HG03575 (cell line): ENCODE measurements at regions not wholly inside any gene's neighbourhood (a gene's known extent, or its start where the extent isn't known, plus 50 kb on each side); places are given as distances from the start of the nearest gene placed in this dataset.
"Not testable (repeated sequence)": the region's sequence is repeated elsewhere in the genome, so short reads cannot be mapped to it uniquely, and the experiment has no call there.

ENCODE experiments used
- ATAC-seq: cut with Tn5 transposase; IDR thresholded peaks from one replicate; pipeline ENCODE4 v1.9.1; 2021; ENCODE audit not compliant: unreplicated experiment, insufficient number of reproducible peaks, low FRiP score; ENCODE audit errors: extremely low read depth

DNA sequence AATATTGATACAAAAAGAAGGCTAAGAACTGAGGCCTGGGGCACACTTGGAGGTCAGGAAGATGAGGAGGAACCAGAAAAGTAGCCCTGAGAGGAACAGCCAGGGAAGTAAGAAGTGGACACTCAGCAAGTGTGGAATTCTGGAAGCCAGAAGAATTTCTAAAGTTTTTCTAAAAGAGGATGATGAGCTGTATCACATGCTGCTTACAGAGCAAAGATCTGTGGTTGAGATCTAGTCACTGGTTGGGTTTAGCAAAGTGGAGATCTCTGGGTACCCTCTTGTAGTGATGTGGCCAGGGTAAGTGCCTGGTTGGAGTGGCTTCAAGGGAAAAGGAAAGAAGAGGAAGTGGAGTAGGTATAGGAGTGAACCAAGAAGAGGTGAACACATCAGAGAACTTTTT lies 95.4 kb upstream of the DAZL start:
- ATAC-seq, result no peak

GRCh38 chr3:16704941-16705340 lies 99.7 kb upstream of the DAZL start:
- ATAC-seq, result no peak

- no peak for ATAC-seq
These were observed 102.0 kb upstream of the DAZL start for GRCh38 chr3:16707260-16707659.

DNA sequence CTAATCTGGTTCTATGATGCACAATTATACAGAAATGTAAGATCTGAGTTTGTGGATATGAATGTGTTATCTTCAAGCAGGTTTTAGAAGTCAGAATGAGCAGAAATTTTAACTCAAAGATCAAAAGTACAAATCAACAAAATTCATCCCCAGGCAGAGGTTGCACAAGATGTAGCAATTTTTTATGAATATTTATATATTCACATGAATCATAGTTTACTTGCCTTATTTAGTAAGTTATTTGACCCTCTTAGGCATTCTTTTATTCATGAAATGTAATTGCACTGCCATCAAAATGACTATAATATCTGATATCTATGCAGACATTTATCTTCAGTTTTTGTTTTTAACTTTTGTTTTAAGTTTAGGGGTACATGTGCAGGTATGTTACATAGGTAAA lies 103.1 kb upstream of the DAZL start:
- no peak for ATAC-seq

DNA sequence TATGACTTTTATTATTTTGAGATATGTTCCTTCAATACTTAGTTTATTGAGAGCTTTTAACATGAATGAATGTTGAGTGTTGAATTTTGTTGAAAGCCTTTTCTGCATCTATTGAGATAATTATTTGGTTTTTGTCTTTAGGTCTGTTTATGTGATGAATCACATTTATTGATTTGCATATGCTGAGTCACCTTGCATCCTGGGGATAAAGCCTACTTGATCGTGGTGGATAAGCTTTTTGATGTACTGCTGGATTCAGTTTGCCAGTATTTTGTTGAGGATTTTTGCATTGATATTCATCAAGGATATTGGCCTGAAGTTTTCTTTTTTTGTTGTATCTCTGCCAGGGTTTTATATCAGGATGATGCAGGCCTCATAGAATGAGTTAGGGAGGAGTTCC lies 106.5 kb upstream of the DAZL start:
- ATAC-seq, result not testable (repeated sequence)

DNA sequence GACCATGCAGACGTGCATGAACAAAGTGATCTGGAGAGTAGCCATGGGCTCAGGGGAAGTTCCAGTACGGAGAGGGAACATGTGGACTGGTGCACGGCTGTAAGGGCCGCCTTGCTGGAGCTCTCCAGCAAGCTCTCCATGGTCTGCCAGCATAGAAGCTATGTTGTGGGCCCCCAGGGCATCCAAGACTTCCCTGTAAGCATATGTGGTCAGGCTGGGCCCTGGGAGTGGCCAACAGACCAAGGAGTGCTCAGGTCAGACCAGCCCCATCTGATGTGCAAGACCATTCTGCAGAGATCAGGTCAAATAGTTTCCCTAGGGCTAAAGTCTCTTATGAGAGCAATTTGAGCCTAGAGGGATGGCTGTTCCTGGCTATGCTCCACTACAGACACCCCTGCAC lies 110.1 kb upstream of the DAZL start:
- no peak for ATAC-seq

DNA sequence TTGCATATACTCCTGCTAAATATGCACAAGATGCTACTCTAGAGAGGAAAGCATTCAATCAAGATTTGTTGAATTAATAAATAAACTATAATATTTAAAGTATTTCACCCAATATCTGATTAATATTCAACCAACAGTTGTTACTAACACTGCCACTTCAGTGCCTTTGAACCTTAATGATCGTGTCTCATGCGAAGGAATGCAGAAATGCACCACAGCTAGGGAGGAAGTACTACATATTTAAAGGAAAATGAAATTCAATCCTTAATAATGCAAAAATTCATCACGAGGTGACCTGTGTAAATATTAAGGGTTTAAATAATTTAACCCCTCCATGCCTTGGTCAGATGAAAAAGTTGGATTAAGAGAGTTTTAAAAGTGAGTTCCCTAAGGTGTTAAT lies 114.2 kb upstream of the DAZL start:
- ATAC-seq, result no peak

- ATAC-seq, result no peak
These were observed 115.2 kb upstream of the DAZL start for GRCh38 chr3:16720367-16720940.

DNA sequence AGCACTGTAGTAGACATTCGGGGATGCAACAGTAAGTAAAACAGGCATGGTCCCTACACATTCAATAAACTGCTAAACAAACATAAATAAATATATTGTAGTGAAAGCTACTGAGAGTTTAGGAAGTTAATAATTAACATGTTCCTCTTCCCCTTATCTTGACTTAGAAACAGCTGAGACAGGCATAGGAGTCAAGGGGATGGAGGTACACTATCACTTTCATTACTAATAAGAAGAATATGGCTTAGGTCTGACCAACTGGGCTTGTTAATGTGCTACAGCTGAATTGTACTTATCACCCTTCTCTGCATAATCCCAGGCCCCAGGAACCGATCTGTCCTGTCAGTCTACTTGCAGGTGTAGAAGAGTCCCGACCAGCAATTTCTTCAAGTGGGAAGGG lies 116.3 kb upstream of the DAZL start:
- no peak for ATAC-seq

DNA sequence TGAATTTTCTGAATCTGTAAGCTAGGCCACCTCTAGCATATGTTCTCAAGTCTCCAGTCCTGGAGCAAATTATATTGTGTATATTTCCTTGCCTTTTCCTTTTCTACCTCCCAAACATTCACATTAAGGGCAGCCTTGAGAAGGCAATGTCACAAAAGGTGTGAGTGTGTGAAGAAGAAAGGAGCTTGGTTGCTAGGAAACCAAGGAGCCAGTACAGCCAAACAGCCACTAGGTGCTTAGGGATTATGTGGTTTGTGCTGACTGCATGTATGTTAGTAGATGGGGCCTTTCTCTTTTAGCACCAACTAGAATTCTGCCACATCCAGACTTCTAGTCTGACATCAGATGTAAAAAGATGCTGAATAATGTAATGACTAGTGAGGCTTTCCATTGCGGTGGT lies 118.8 kb upstream of the DAZL start:
- ATAC-seq, result no peak

DNA sequence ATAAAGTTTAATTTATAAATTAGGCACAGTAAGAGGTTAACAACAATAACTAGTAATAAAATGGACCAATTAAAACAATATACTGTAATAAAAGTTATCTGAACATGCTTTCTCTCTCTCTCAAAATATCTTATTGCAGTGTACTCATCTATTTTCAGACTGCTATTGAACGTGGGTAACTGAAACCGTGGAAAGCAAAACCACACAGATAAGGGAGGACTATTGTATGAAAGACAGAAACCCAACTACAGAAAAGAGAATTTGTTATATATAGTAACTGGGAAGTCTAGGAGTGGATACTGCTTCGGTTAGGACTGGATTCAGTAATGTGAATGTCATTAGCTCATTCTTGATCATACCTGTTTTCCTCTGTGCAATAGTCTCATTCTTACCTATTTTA lies 119.3 kb upstream of the DAZL start:
- ATAC-seq, result no peak

- ATAC-seq, result no peak
These were observed 120.7 kb upstream of the DAZL start for GRCh38 chr3:16725972-16726371.

GRCh38 chr3:16728770-16729745 lies 123.8 kb upstream of the DAZL start:
- ATAC-seq, result no peak

DNA sequence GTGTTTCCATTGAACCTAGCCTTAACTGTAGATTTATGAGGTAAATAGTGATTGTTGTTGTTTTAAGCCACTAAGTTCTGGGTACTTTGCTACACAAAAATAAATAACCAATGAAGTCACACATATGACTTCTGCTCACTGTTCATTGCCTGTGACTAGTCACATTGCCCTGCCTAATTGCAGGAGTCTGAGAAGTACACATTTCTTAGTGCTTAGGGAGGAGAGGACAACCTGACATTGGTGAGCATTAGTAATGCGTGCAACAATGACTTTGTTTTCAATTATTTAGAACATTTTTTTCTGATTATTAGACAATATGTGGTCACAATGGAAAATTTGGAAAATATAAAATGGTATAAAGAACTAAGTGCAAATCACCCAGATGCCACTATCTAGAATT lies 133.2 kb upstream of the DAZL start:
- no peak for ATAC-seq

DNA sequence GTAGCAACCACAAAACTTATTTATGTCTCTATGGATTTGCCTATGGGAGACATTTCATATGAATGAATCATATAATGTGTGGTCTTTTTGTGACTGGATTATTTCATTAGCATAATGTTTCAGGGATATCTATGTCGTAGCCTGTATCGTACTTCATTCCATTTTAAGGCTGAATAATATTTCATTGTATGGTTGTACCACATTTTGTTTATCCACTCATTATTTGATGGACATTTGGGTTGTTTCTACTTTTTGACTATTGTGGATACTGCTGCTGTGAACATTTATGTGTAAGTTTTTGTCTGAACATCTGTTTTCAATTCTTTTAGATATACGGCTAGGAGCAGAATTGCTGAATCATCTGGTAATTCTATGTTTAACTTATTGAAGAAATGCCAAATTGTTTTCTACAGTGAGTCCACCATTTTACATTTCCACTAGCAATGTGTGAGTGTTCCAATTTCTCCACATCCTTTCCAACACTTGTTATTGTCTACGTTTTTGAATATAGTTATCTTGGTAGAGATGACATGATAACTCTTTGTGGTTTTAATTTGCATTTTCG lies 134.4 kb upstream of the DAZL start:
- no peak for ATAC-seq

DNA sequence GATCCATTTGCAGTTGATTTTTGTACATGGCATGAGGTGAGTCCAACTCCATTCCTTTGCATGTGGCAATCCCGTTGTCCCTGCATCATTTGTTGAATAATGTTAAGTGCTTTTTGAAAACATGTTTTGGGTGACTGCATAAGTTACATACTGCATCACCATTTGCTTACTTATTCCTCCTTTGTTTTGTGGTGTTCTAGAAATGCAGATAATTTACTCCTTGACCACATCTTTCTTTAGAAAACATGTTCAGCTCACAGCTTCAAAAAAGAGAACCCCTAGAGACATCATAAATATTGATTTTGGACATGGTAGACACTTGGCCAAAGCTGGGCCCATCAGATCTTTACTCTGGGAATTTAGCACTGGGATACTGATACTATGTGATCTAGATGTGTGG lies 135.3 kb upstream of the DAZL start:
- ATAC-seq, result no peak

GRCh38 chr3:16741103-16741758 lies 136.0 kb upstream of the DAZL start:
- ATAC-seq, result no peak

- ATAC-seq, result no peak
These were observed 136.7 kb upstream of the DAZL start for GRCh38 chr3:16741890-16742289.

- no peak for ATAC-seq
These were observed 138.1 kb upstream of the DAZL start for GRCh38 chr3:16743276-16743675.
